Erythroblast (primary cell): ENCODE measurements at regions not wholly inside any gene's neighbourhood (a gene's known extent, or its start where the extent isn't known, plus 50 kb on each side); places are given as distances from the start of the nearest gene placed in this dataset.

ENCODE experiments used
- GATA1 ChIP-seq: IDR thresholded peaks from 2 replicates; pipeline ENCODE4 v1.6.1; 2011; ENCODE audit warnings: low read depth, mild to moderate bottlenecking, control low read depth, low read length, moderate library complexity
- POLR2A ChIP-seq: IDR thresholded peaks from 2 replicates; pipeline ENCODE4 v1.6.1; 2011; ENCODE audit warnings: mild to moderate bottlenecking, low read length

- TF ChIP-seq POLR2A (no peak), GATA1 (no peak)
Measured at GRCh38 chr10:64041989-64042490, 520.8 kb downstream of the REEP3 start.
